ENCODE measurements at regions not wholly inside any gene's neighbourhood (a gene's known extent, or its start where the extent isn't known, plus 50 kb on each side); places are given as distances from the start of the nearest gene placed in this dataset.

DNA sequence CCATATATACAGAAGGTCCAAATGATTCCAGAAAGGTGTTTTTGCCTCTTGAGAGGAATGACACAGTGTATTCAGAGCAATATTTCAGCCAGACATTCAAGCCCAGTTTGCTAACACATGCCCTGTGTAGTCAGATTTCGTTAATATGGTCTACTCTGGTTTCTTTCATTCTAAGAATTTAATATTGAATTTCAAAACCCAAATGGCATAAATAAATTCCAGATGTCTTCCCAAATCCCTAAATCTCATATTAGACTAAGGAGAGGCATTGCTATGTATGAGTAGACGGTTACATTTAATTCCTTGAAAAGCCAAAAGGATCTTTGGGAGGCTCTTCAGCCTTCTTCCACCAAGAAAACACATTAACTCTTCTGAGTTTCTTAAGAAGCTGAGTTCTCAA is 66.3 kb upstream of the C1QTNF7 start:
- 53% methylated on average over 2 of the region's 2 CpGs for WGBS (ENCODE audit: low lambda C conversion rate, missing lambda C conversion rate)
- Histone ChIP-seq H4K20me1 (ENCODE audit: insufficient read depth, poor library complexity, severe bottlenecking) (no peaks in the 10 kb centered on the region), H3K9me3 (ENCODE audit: low read depth) (no peaks in the 10 kb centered on the region), H3K4me2 (no peak overlapping the region), H3K36me3 (replicated peaks; ENCODE audit: insufficient read depth, low read depth) (no peaks in the 10 kb centered on the region), H3K27me3 (no peaks in the 10 kb centered on the region), H3K9me2 (replicated peaks; ENCODE audit: insufficient read depth) (no peaks in the 10 kb centered on the region), H3K4me3 (no peak overlapping the region), H2AFZ (no peak overlapping the region), H3K27ac (no peak overlapping the region), H3K4me1 (ENCODE audit: insufficient read depth) (no peaks in the 10 kb centered on the region), H3K79me2 (no peaks in the 10 kb centered on the region)
- no peak for DNase-seq (ENCODE audit: low spot score)
- TF ChIP-seq EZH2phosphoT487 (IDR thresholded peaks at IDR 0.05; ENCODE audit: low read depth, severe bottlenecking, unreplicated experiment) (no peak), EZH2 (IDR thresholded peaks at IDR 0.05; ENCODE audit: borderline replicate concordance) (no peak)
- TF ChIP-seq, protein P1, sequence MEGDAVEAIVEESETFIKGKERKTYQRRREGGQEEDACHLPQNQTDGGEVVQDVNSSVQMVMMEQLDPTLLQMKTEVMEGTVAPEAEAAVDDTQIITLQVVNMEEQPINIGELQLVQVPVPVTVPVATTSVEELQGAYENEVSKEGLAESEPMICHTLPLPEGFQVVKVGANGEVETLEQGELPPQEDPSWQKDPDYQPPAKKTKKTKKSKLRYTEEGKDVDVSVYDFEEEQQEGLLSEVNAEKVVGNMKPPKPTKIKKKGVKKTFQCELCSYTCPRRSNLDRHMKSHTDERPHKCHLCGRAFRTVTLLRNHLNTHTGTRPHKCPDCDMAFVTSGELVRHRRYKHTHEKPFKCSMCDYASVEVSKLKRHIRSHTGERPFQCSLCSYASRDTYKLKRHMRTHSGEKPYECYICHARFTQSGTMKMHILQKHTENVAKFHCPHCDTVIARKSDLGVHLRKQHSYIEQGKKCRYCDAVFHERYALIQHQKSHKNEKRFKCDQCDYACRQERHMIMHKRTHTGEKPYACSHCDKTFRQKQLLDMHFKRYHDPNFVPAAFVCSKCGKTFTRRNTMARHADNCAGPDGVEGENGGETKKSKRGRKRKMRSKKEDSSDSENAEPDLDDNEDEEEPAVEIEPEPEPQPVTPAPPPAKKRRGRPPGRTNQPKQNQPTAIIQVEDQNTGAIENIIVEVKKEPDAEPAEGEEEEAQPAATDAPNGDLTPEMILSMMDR (IDR thresholded peaks at IDR 0.05; ENCODE audit: poor library complexity): no peak

DNA sequence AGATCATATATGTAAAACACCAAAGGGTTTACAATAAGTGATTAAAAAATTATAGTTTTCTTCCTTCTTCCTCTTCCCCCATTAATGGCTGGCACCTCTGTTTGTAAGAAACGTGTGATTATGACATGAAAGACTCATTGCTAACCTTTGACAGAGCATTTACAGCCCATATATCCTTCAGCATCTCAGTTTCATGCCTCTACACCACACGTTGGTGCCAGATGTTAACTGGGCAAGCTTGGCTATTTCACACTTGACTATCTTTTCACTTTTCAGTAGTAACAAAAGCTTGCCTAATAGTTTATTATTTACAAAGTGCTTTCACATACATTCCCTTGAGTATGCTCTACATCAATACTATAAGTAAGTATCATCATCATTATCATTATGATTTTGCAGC is 65.3 kb upstream of the C1QTNF7 start:
- WGBS (ENCODE audit: low lambda C conversion rate, missing lambda C conversion rate): 51% methylated on average over 2 of the region's 2 CpGs
- no peaks in the 10 kb centered on the region for H3K9me3 ChIP-seq (ENCODE audit: low read depth)

DNA sequence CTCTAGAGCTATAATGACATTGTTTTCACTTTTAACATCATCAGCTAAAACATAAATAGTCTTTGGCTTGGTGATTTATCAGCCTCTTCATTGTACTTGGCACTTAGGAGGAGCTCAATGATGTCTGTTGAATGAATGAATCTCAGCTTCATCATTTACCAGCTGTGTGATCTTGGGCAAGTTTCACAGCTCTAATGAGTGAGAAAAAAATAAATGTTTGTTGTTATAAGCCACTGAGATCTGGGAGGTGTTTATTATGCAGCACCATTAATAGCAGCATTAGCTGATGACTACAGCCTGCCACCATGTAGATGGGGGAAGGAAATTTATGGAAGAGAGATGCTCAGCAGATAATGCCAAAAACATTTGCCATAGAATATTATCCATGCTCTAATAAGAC is 63.6 kb upstream of the C1QTNF7 start:
- TF ChIP-seq, protein P1 (IDR thresholded peaks at IDR 0.05; ENCODE audit: poor library complexity): no peak
- TF ChIP-seq EZH2phosphoT487 (IDR thresholded peaks at IDR 0.05; ENCODE audit: low read depth, severe bottlenecking, unreplicated experiment) (no peak), EZH2 (IDR thresholded peaks at IDR 0.05; ENCODE audit: borderline replicate concordance) (no peak)
- Histone ChIP-seq H3K9me3 (ENCODE audit: low read depth) (no peaks in the 10 kb centered on the region), H3K79me2 (no peaks in the 10 kb centered on the region), H4K20me1 (ENCODE audit: insufficient read depth, poor library complexity, severe bottlenecking) (no peaks in the 10 kb centered on the region), H3K36me3 (replicated peaks; ENCODE audit: insufficient read depth, low read depth) (no peaks in the 10 kb centered on the region), H3K4me1 (ENCODE audit: insufficient read depth) (no peaks in the 10 kb centered on the region), H3K4me2 (no peak overlapping the region), H3K27ac (no peak overlapping the region), H2AFZ (no peak overlapping the region), H3K9me2 (replicated peaks; ENCODE audit: insufficient read depth) (no peaks in the 10 kb centered on the region), H3K4me3 (no peak overlapping the region), H3K27me3 (no peaks in the 10 kb centered on the region)
- DNase-seq (ENCODE audit: low spot score): no peak

More for the DNA sequence above, 65.3 kb upstream of the C1QTNF7 start:
- Histone ChIP-seq H3K27me3 (no peaks in the 10 kb centered on the region), H2AFZ (no peak overlapping the region), H3K4me3 (no peak overlapping the region), H3K79me2 (no peaks in the 10 kb centered on the region), H3K27ac (no peak overlapping the region), H3K4me2 (no peak overlapping the region), H4K20me1 (ENCODE audit: insufficient read depth, poor library complexity, severe bottlenecking) (no peaks in the 10 kb centered on the region), H3K9me2 (replicated peaks; ENCODE audit: insufficient read depth) (no peaks in the 10 kb centered on the region), H3K4me1 (ENCODE audit: insufficient read depth) (no peaks in the 10 kb centered on the region), H3K36me3 (replicated peaks; ENCODE audit: insufficient read depth, low read depth) (no peaks in the 10 kb centered on the region)
- no peak for TF ChIP-seq EZH2 (IDR thresholded peaks at IDR 0.05; ENCODE audit: borderline replicate concordance)
- TF ChIP-seq, protein P1 (IDR thresholded peaks at IDR 0.05; ENCODE audit: poor library complexity): no peak
- TF ChIP-seq EZH2phosphoT487 (IDR thresholded peaks at IDR 0.05; ENCODE audit: low read depth, severe bottlenecking, unreplicated experiment): no peak
- DNase-seq (ENCODE audit: low spot score): no peak

DNA sequence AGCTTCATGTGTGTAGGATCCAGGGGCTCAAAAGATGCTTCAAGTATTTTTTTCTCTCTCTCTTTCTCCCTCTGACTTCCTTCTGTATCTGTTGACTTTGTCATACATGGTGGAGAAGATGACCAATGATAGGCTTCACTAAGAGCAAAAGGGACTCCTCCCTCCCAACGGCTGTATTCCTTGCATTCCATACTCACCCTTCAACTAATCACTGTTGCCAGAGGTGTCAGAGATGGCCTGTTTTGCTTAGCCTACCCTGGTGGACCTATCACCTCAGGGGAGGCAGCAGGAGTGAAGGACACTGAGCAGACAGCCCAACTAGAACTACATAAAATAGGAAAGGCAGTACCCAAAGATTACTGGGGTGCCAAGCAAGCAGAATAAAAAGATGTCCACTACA is 62.2 kb upstream of the C1QTNF7 start:
- Histone ChIP-seq H3K4me1 (ENCODE audit: insufficient read depth) (no peaks in the 10 kb centered on the region), H3K79me2 (no peaks in the 10 kb centered on the region), H3K4me3 (no peak overlapping the region), H3K27ac (no peak overlapping the region), H3K9me2 (replicated peaks; ENCODE audit: insufficient read depth) (no peaks in the 10 kb centered on the region), H2AFZ (no peak overlapping the region), H3K9me3 (ENCODE audit: low read depth) (no peaks in the 10 kb centered on the region), H4K20me1 (ENCODE audit: insufficient read depth, poor library complexity, severe bottlenecking) (no peaks in the 10 kb centered on the region), H3K27me3 (no peaks in the 10 kb centered on the region), H3K4me2 (no peak overlapping the region), H3K36me3 (replicated peaks; ENCODE audit: insufficient read depth, low read depth) (no peaks in the 10 kb centered on the region)
- no peak for TF ChIP-seq EZH2 (IDR thresholded peaks at IDR 0.05; ENCODE audit: borderline replicate concordance)
- TF ChIP-seq, protein P1 (IDR thresholded peaks at IDR 0.05; ENCODE audit: poor library complexity): no peak
- no peak for TF ChIP-seq EZH2phosphoT487 (IDR thresholded peaks at IDR 0.05; ENCODE audit: low read depth, severe bottlenecking, unreplicated experiment)
- 33% methylated on average over 1 of the region's 1 CpG for WGBS (ENCODE audit: low lambda C conversion rate, missing lambda C conversion rate)
- no peak for DNase-seq (ENCODE audit: low spot score)
